Endothelial cell (in vitro differentiated cells): ENCODE measurements at regions not wholly inside any gene's neighbourhood (a gene's known extent, or its start where the extent isn't known, plus 50 kb on each side); places are given as distances from the start of the nearest gene placed in this dataset.

Experiments
- DNase-seq: peaks from one replicate; pipeline ENCODE4 v3.0.0; 2021; ENCODE audit warnings: low spot score
- H3K27ac Mint-ChIP-seq: one replicate; pipeline ENCODE4 v1.8.0; 2021; ENCODE audit warnings: mixed read lengths, inconsistent platforms; ENCODE audit not compliant: unreplicated experiment
- H3K27me3 Mint-ChIP-seq: one replicate; pipeline ENCODE4 v1.8.0; 2021; ENCODE audit warnings: mild to moderate bottlenecking, moderate library complexity, mixed read lengths, inconsistent platforms; ENCODE audit not compliant: unreplicated experiment
- H3K36me3 Mint-ChIP-seq: one replicate; pipeline ENCODE4 v1.8.0; 2021; ENCODE audit warnings: mild to moderate bottlenecking, low read depth, mixed read lengths, inconsistent platforms; ENCODE audit not compliant: unreplicated experiment
- H3K4me1 Mint-ChIP-seq: one replicate; pipeline ENCODE4 v1.8.0; 2021; ENCODE audit warnings: mild to moderate bottlenecking, mixed read lengths, inconsistent platforms; ENCODE audit not compliant: unreplicated experiment
- H3K4me3 Mint-ChIP-seq: one replicate; pipeline ENCODE4 v1.8.0; 2021; ENCODE audit warnings: mild to moderate bottlenecking, mixed read lengths, inconsistent platforms; ENCODE audit not compliant: unreplicated experiment
- H3K9me3 Mint-ChIP-seq: one replicate; pipeline ENCODE4 v1.8.0; 2021; ENCODE audit warnings: mixed read lengths, inconsistent platforms; ENCODE audit not compliant: unreplicated experiment
- TF ChIP-seq, protein P1 (sequence below): fragments of 200-600 bp; sonication (generic); IDR thresholded peaks from one replicate; pipeline ENCODE4 v1.5.0; 2021; ENCODE audit warnings: antibody characterized with exemption; ENCODE audit not compliant: unreplicated experiment

DNA sequence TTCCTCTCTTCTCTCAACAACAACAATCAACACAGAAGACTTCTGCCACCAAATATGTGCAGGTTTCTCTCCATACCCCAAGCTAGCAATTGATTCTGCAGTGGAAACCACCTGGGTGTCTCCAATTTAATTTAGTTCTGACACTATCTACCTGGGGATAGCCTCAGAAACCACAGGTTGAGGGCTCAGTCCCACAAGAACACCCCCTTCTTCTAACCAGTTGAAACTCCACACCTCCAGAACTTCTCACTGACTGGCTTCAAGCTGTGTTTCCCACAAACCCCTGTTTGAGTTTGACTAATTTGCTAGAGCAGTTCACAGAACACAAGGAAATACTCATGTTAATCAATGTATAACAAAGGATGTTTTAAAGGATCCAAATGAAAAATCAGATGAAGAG is 52.5 kb upstream of the SPTLC3 start:
- Mint-ChIP-seq H3K36me3 (no peaks in the 10 kb centered on the region), H3K4me1 (no peaks in the 10 kb centered on the region), H3K4me3 (no peak overlapping the region), H3K27ac (no peak overlapping the region), H3K9me3 (no peaks in the 10 kb centered on the region), H3K27me3 (no peaks in the 10 kb centered on the region)
- no peak for DNase-seq
- TF ChIP-seq, protein P1, sequence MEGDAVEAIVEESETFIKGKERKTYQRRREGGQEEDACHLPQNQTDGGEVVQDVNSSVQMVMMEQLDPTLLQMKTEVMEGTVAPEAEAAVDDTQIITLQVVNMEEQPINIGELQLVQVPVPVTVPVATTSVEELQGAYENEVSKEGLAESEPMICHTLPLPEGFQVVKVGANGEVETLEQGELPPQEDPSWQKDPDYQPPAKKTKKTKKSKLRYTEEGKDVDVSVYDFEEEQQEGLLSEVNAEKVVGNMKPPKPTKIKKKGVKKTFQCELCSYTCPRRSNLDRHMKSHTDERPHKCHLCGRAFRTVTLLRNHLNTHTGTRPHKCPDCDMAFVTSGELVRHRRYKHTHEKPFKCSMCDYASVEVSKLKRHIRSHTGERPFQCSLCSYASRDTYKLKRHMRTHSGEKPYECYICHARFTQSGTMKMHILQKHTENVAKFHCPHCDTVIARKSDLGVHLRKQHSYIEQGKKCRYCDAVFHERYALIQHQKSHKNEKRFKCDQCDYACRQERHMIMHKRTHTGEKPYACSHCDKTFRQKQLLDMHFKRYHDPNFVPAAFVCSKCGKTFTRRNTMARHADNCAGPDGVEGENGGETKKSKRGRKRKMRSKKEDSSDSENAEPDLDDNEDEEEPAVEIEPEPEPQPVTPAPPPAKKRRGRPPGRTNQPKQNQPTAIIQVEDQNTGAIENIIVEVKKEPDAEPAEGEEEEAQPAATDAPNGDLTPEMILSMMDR: no peak

DNA sequence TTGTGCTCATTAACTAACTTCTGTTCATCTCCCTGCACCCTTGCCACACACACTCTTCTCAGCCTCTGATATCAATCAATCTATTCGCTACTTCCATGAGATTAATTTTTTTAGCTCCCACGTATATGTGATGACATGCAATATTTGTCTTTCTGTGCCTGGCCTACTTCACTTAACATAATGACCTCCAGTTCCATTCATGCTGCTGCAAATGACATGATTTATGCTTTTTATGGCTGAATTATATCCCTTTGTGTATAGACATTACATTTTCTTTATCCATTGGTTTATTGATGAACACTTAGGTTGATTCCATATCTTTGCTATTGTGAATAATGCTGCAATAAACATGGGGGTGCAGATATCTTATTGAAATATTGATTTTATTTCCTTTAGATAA is 50.8 kb upstream of the SPTLC3 start:
- no peaks in the 10 kb centered on the region for H3K4me1 Mint-ChIP-seq
- no peak overlapping the region for H3K4me3 Mint-ChIP-seq
- no peaks in the 10 kb centered on the region for H3K27me3 Mint-ChIP-seq
- no peaks in the 10 kb centered on the region for H3K36me3 Mint-ChIP-seq
- no peaks in the 10 kb centered on the region for H3K9me3 Mint-ChIP-seq
- no peak overlapping the region for H3K27ac Mint-ChIP-seq
- TF ChIP-seq, protein P1: no peak
- DNase-seq: no peak
